ENCODE measurements at regions not wholly inside any gene's neighbourhood (a gene's known extent, or its start where the extent isn't known, plus 50 kb on each side); places are given as distances from the start of the nearest gene placed in this dataset.

GRCh38 chr7:24504836-24505235, 68.4 kb upstream of the PALS2 start:
- no peak for TF ChIP-seq CTCF (IDR thresholded peaks at IDR 0.05; ENCODE audit: low read depth, low read length)
- TF ChIP-seq EZH2phosphoT487 (IDR thresholded peaks at IDR 0.05; ENCODE audit: low read depth) = no peak

All from OCI-LY3 (cell line).